HG02938 (cell line): ENCODE measurements at regions not wholly inside any gene's neighbourhood (a gene's known extent, or its start where the extent isn't known, plus 50 kb on each side); places are given as distances from the start of the nearest gene placed in this dataset.

ENCODE experiments used
- ATAC-seq: cut with Tn5 transposase; IDR thresholded peaks from one replicate; pipeline ENCODE4 v1.9.1; 2021; ENCODE audit warnings: mild to moderate bottlenecking, moderate library complexity; ENCODE audit not compliant: unreplicated experiment

- no peak for ATAC-seq
Measured at GRCh38 chr2:118791483-118791882, 56.0 kb downstream of the EN1 start.

GRCh38 chr2:118786746-118787145 lies 60.7 kb downstream of the EN1 start:
- ATAC-seq = no peak

GRCh38 chr2:118784860-118785259 lies 62.6 kb downstream of the EN1 start:
- ATAC-seq = no peak

GRCh38 chr2:118779362-118779761 lies 68.1 kb downstream of the EN1 start:
- no peak for ATAC-seq

GRCh38 chr2:118774458-118775133 lies 72.9 kb downstream of the EN1 start:
- ATAC-seq = no peak

GRCh38 chr2:118773826-118774225 lies 73.6 kb downstream of the EN1 start:
- no peak for ATAC-seq

- no peak for ATAC-seq
Measured at GRCh38 chr2:118772487-118773200, 74.8 kb downstream of the EN1 start.

- no peak for ATAC-seq
Measured at GRCh38 chr2:118769707-118770400, 77.6 kb downstream of the EN1 start.

- ATAC-seq = no peak
Measured at GRCh38 chr2:118766871-118767270, 80.6 kb downstream of the EN1 start.

- ATAC-seq = no peak
Measured at GRCh38 chr2:118764855-118765254, 82.6 kb downstream of the EN1 start.

GRCh38 chr2:118763797-118764196 lies 83.7 kb downstream of the EN1 start:
- ATAC-seq = no peak

- ATAC-seq = no peak
Measured at GRCh38 chr2:118762290-118762689, 85.2 kb downstream of the EN1 start.

- ATAC-seq = no peak
Measured at GRCh38 chr2:118761771-118762170, 85.7 kb downstream of the EN1 start.

GRCh38 chr2:118755901-118756300 lies 91.5 kb downstream of the EN1 start:
- no peak for ATAC-seq

- ATAC-seq = no peak
Measured at GRCh38 chr2:118755384-118755783, 92.1 kb downstream of the EN1 start.

GRCh38 chr2:118752762-118753429 lies 94.6 kb downstream of the EN1 start:
- no peak for ATAC-seq

GRCh38 chr2:118750959-118751565 lies 96.4 kb downstream of the EN1 start:
- ATAC-seq = no peak

- ATAC-seq = no peak
Measured at GRCh38 chr2:118748245-118748885, 99.1 kb downstream of the EN1 start.

- no peak for ATAC-seq
Measured at GRCh38 chr2:118747637-118748036, 99.8 kb downstream of the EN1 start.

- ATAC-seq = no peak
Measured at GRCh38 chr2:118747066-118747465, 100.4 kb downstream of the EN1 start.
